GM12878 (cell line): ENCODE measurements at regions not wholly inside any gene's neighbourhood (a gene's known extent, or its start where the extent isn't known, plus 50 kb on each side); places are given as distances from the start of the nearest gene placed in this dataset.

Experiments used
- ATF2 ChIP-seq: IDR thresholded peaks from 2 replicates; pipeline ENCODE4 v1.6.1; 2012; ENCODE audit warnings: low read length, inconsistent platforms
- CHD1 ChIP-seq: IDR thresholded peaks from 2 replicates; pipeline ENCODE4 v1.6.1; 2012; ENCODE audit warnings: low read depth, low read length, improper control_type of control experiment
- CREM ChIP-seq: IDR thresholded peaks from 2 replicates; pipeline ENCODE4 v1.6.1; 2014; ENCODE audit warnings: antibody characterized with exemption, low read depth
- CUX1 ChIP-seq: IDR thresholded peaks from 2 replicates; pipeline ENCODE4 v1.6.1; 2012; ENCODE audit warnings: improper control_type of control experiment, low read depth, low read length; ENCODE audit not compliant: insufficient replicate concordance
- DPF2 ChIP-seq: fragments of 450-650 bp; IDR thresholded peaks from 2 replicates; pipeline ENCODE4 v1.6.1; 2017; ENCODE audit warnings: mild to moderate bottlenecking
- EED ChIP-seq: sonication (generic); IDR thresholded peaks from 2 replicates; pipeline ENCODE4 v1.6.1; 2016; ENCODE audit warnings: antibody characterized with exemption, low read depth
- EZH2 ChIP-seq: IDR thresholded peaks from 2 replicates; pipeline ENCODE4 v1.6.1; 2012; ENCODE audit warnings: low read depth, mild to moderate bottlenecking, control low read depth, inconsistent platforms, low read length, borderline replicate concordance; ENCODE audit not compliant: control insufficient read depth
- HSF1 ChIP-seq: fragments of 150-350 bp; IDR thresholded peaks from 2 replicates; pipeline ENCODE4 v1.6.1; 2014; ENCODE audit warnings: mild to moderate bottlenecking, low read depth, low read length
- IRF4 ChIP-seq: IDR thresholded peaks from 2 replicates; pipeline ENCODE4 v1.6.1; 2011; ENCODE audit warnings: low read depth, low read length
- MTA2 ChIP-seq: fragments of 450-650 bp; IDR thresholded peaks from 2 replicates; pipeline ENCODE4 v1.6.1; 2016; ENCODE audit warnings: low read depth, mild to moderate bottlenecking, moderate library complexity
- NFXL1 ChIP-seq: fragments of 450-650 bp; IDR thresholded peaks from 2 replicates; pipeline ENCODE4 v1.6.1; 2017; ENCODE audit warnings: antibody characterized with exemption, mild to moderate bottlenecking, borderline replicate concordance
- PAX5 ChIP-seq: IDR thresholded peaks from 2 replicates; pipeline ENCODE4 v1.6.1; 2011; ENCODE audit warnings: low read depth, low read length, borderline replicate concordance
- PBX3 ChIP-seq: IDR thresholded peaks from 2 replicates; pipeline ENCODE4 v1.6.1; 2011; ENCODE audit warnings: mild to moderate bottlenecking, low read depth, low read length, moderate library complexity; ENCODE audit not compliant: insufficient replicate concordance
- PML ChIP-seq: IDR thresholded peaks from 2 replicates; pipeline ENCODE4 v1.6.1; 2012; ENCODE audit warnings: low read length, inconsistent platforms
- RAD51 ChIP-seq: fragments of 450-650 bp; IDR thresholded peaks from 2 replicates; pipeline ENCODE4 v1.6.1; 2016; ENCODE audit warnings: moderate library complexity, mild to moderate bottlenecking, inconsistent platforms
- SMAD5 ChIP-seq: IDR thresholded peaks from 2 replicates; pipeline ENCODE4 v1.6.1; 2016; ENCODE audit warnings: antibody characterized with exemption, low read depth
- SMARCA5 ChIP-seq: fragments of 450-650 bp; IDR thresholded peaks from 2 replicates; pipeline ENCODE4 v1.6.1; 2017; ENCODE audit warnings: mild to moderate bottlenecking
- SREBF2 ChIP-seq: IDR thresholded peaks from 2 replicates; pipeline ENCODE4 v1.6.1; 2012; ENCODE audit warnings: mild to moderate bottlenecking, low read length
- ZNF274 ChIP-seq: IDR thresholded peaks from one replicate; pipeline ENCODE4 v1.8.0; 2011; ENCODE audit not compliant: insufficient read length, insufficient read depth
- ZSCAN29 ChIP-seq: fragments of 450-650 bp; IDR thresholded peaks from 2 replicates; pipeline ENCODE4 v1.6.1; 2017; ENCODE audit warnings: mild to moderate bottlenecking, moderate library complexity

GRCh38 chr11:130636722-130637464 is 188.4 kb downstream of the ADAMTS15 start (continued):
- TF ChIP-seq ZNF274 (no peak), ZSCAN29 (no peak), EED (no peak), NFXL1 (no peak), CUX1 (no peak), PBX3 (no peak), DPF2 (0 out of 2 replicates have a peak, but pooled peaks have one; percentile 20), PML (no peak), IRF4 (peak; percentile 81), SREBF2 (no peak), PAX5 (no peak), HSF1 (no peak), RAD51 (no peak), SMARCA5 (no peak), CREM (no peak), CHD1 (no peak), EZH2 (no peak), SMAD5 (no peak), MTA2 (no peak), ATF2 (no peak)
